GM21528 (cell line): ENCODE measurements at regions not wholly inside any gene's neighbourhood (a gene's known extent, or its start where the extent isn't known, plus 50 kb on each side); places are given as distances from the start of the nearest gene placed in this dataset.

Source experiments
- ATAC-seq: cut with Tn5 transposase; IDR thresholded peaks from one replicate; pipeline ENCODE4 v1.9.1; 2021; ENCODE audit warnings: mild to moderate bottlenecking, moderate library complexity; ENCODE audit not compliant: unreplicated experiment, low FRiP score

- ATAC-seq = no peak
Measured at GRCh38 chr13:73499695-73500094, 440.9 kb downstream of the KLF5 start.

- no peak for ATAC-seq
Measured at GRCh38 chr13:73497430-73497829, 438.6 kb downstream of the KLF5 start.

- ATAC-seq = no peak
Measured at GRCh38 chr13:73496711-73497110, 437.9 kb downstream of the KLF5 start.

GRCh38 chr13:73492811-73493210, 434.0 kb downstream of the KLF5 start:
- ATAC-seq = no peak

- ATAC-seq = no peak
Measured at GRCh38 chr13:73482556-73482955, 423.8 kb downstream of the KLF5 start.

GRCh38 chr13:73481886-73482445, 423.2 kb downstream of the KLF5 start:
- no peak for ATAC-seq

- no peak for ATAC-seq
Measured at GRCh38 chr13:73480779-73481559, 422.2 kb downstream of the KLF5 start.

GRCh38 chr13:73479856-73480255, 421.1 kb downstream of the KLF5 start:
- ATAC-seq = no peak

- no peak for ATAC-seq
Measured at GRCh38 chr13:73479351-73479750, 420.5 kb downstream of the KLF5 start.

GRCh38 chr13:73477441-73477840, 418.6 kb downstream of the KLF5 start:
- no peak for ATAC-seq

GRCh38 chr13:73473016-73473415, 414.2 kb downstream of the KLF5 start:
- no peak for ATAC-seq

GRCh38 chr13:73467125-73467524, 408.3 kb downstream of the KLF5 start:
- ATAC-seq = no peak

- no peak for ATAC-seq
Measured at GRCh38 chr13:73466561-73466960, 407.8 kb downstream of the KLF5 start.

- no peak for ATAC-seq
Measured at GRCh38 chr13:73465617-73465971, 406.8 kb downstream of the KLF5 start.

- ATAC-seq = no peak
Measured at GRCh38 chr13:73464758-73465616, 406.2 kb downstream of the KLF5 start.

GRCh38 chr13:73462241-73462640, 403.4 kb downstream of the KLF5 start:
- ATAC-seq = no peak

- no peak for ATAC-seq
Measured at GRCh38 chr13:73451221-73452029, 392.6 kb downstream of the KLF5 start.

- ATAC-seq = no peak
Measured at GRCh38 chr13:73450583-73450982, 391.8 kb downstream of the KLF5 start.

GRCh38 chr13:73449252-73449651, 390.4 kb downstream of the KLF5 start:
- no peak for ATAC-seq

GRCh38 chr13:73440296-73440895, 381.6 kb downstream of the KLF5 start:
- no peak for ATAC-seq
